WTC11 (cell line): ENCODE measurements at regions not wholly inside any gene's neighbourhood (a gene's known extent, or its start where the extent isn't known, plus 50 kb on each side); places are given as distances from the start of the nearest gene placed in this dataset.

ENCODE experiments used
- ATAC-seq: fragments of 200-7000 bp; cut with Tn5 transposase; 2 replicates; pipeline ENCODE4 v1.10.0; 2021; ENCODE audit warnings: mild to moderate bottlenecking, moderate library complexity
- CTCF ChIA-PET: fragments of 300-600 bp; sonication (Branson Sonifier 250); formaldehyde crosslinking; loops from one replicate; lab custom pipeline; 2021; ENCODE audit warnings: antibody characterized with exemption; lab: Charles Lee
- POLR2A ChIA-PET: fragments of 350-600 bp; sonication (Branson Sonifier 250); formaldehyde crosslinking; loops from one replicate; lab custom pipeline; 2021; ENCODE audit warnings: antibody characterized with exemption; lab: Charles Lee
- DNase-seq: peaks from one replicate; pipeline ENCODE4 v3.0.0; 2021; ENCODE audit warnings: low spot score
- H3K27ac Mint-ChIP-seq: 2 replicates; pipeline ENCODE4 v1.8.0; 2021; ENCODE audit warnings: mixed read lengths
- H3K27me3 Mint-ChIP-seq: 2 replicates; pipeline ENCODE4 v1.8.0; 2021; ENCODE audit warnings: low read depth, mild to moderate bottlenecking, moderate library complexity, mixed read lengths
- H3K36me3 Mint-ChIP-seq: 2 replicates; pipeline ENCODE4 v1.8.0; 2021; ENCODE audit warnings: mixed read lengths
- H3K4me1 Mint-ChIP-seq: 2 replicates; pipeline ENCODE4 v1.8.0; 2022; ENCODE audit warnings: mixed read lengths
- H3K4me3 Mint-ChIP-seq: 2 replicates; pipeline ENCODE4 v1.8.0; 2021; ENCODE audit warnings: mild to moderate bottlenecking, moderate library complexity, mixed read lengths
- H3K9me3 Mint-ChIP-seq: 2 replicates; pipeline ENCODE4 v1.8.0; 2021; ENCODE audit warnings: mixed read lengths
- ATF1 ChIP-seq: sonication (generic); formaldehyde crosslinking; IDR thresholded peaks from 2 replicates; pipeline ENCODE4 v1.8.1; 2023; ENCODE audit warnings: mild to moderate bottlenecking, moderate library complexity, missing genetic modification reagents
- CREB1 ChIP-seq: sonication (generic); formaldehyde crosslinking; IDR thresholded peaks from 2 replicates; pipeline ENCODE4 v1.8.0; 2023; ENCODE audit warnings: mild to moderate bottlenecking, missing genetic modification reagents
- CREM ChIP-seq: sonication (generic); formaldehyde crosslinking; IDR thresholded peaks from 2 replicates; pipeline ENCODE4 v1.8.1; 2022; ENCODE audit warnings: mild to moderate bottlenecking, missing genetic modification reagents, moderate library complexity
- CTCF ChIP-seq: fragments of 200-600 bp; IDR thresholded peaks from 2 replicates; pipeline ENCODE4 v1.8.0; 2022; ENCODE audit warnings: antibody characterized with exemption
- E2F5 ChIP-seq: sonication (generic); formaldehyde crosslinking; IDR thresholded peaks from 2 replicates; pipeline ENCODE4 v1.8.1; 2022; ENCODE audit warnings: mild to moderate bottlenecking, moderate library complexity, missing genetic modification reagents
- ELF4 ChIP-seq: sonication (generic); formaldehyde crosslinking; IDR thresholded peaks from 2 replicates; pipeline ENCODE4 v1.8.1; 2022; ENCODE audit warnings: low read depth, mild to moderate bottlenecking, moderate library complexity, missing genetic modification reagents
- EMX1 ChIP-seq: fragments of 250-450 bp; sonication (Bioruptor Pico); IDR thresholded peaks from 2 replicates; pipeline ENCODE4 v1.8.0; 2021; ENCODE audit warnings: mild to moderate bottlenecking
- FOXP1 ChIP-seq: sonication (generic); formaldehyde crosslinking; IDR thresholded peaks from 2 replicates; pipeline ENCODE4 v1.8.0; 2022; ENCODE audit warnings: missing genetic modification reagents, mild to moderate bottlenecking, moderate library complexity, borderline replicate concordance
- IRF1 ChIP-seq: sonication (generic); formaldehyde crosslinking; IDR thresholded peaks from 2 replicates; pipeline ENCODE4 v1.8.0; 2023; ENCODE audit warnings: missing genetic modification reagents
- JUN ChIP-seq: sonication (generic); formaldehyde crosslinking; IDR thresholded peaks from 2 replicates; pipeline ENCODE4 v1.8.0; 2023; ENCODE audit warnings: mild to moderate bottlenecking, missing genetic modification reagents
- MLX ChIP-seq: sonication (generic); formaldehyde crosslinking; IDR thresholded peaks from 2 replicates; pipeline ENCODE4 v1.8.1; 2023; ENCODE audit warnings: mild to moderate bottlenecking, missing genetic modification reagents, moderate library complexity
- NFATC4 ChIP-seq: fragments of 250-450 bp; sonication (Bioruptor Pico); IDR thresholded peaks from 2 replicates; pipeline ENCODE4 v1.9.0; 2021; ENCODE audit warnings: mild to moderate bottlenecking
- NFYB ChIP-seq: sonication (generic); formaldehyde crosslinking; conservative IDR thresholded peaks from 2 replicates; pipeline ENCODE4 v1.8.0; 2022; ENCODE audit warnings: low read depth, missing genetic modification reagents
- NR1H2 ChIP-seq: sonication (generic); formaldehyde crosslinking; IDR thresholded peaks from 2 replicates; pipeline ENCODE4 v1.9.0; 2021; ENCODE audit warnings: mild to moderate bottlenecking, moderate library complexity, missing genetic modification reagents
- OVOL2 ChIP-seq: fragments of 250-450 bp; sonication (Bioruptor Pico); IDR thresholded peaks from 2 replicates; pipeline ENCODE4 v1.9.0; 2021; ENCODE audit warnings: mild to moderate bottlenecking, borderline replicate concordance
- RELA ChIP-seq: sonication (generic); formaldehyde crosslinking; IDR thresholded peaks from 2 replicates; pipeline ENCODE4 v1.8.1; 2022; ENCODE audit warnings: missing genetic modification reagents, mild to moderate bottlenecking, borderline replicate concordance
- SOX15 ChIP-seq: fragments of 250-450 bp; sonication (Bioruptor Pico); IDR thresholded peaks from 2 replicates; pipeline ENCODE4 v1.9.0; 2021; ENCODE audit warnings: mild to moderate bottlenecking
- STAT6 ChIP-seq: sonication (generic); formaldehyde crosslinking; conservative IDR thresholded peaks from 2 replicates; pipeline ENCODE4 v1.8.1; 2023; ENCODE audit warnings: mild to moderate bottlenecking, low read depth, missing genetic modification reagents, moderate library complexity
- TCF7 ChIP-seq: sonication (generic); formaldehyde crosslinking; IDR thresholded peaks from 2 replicates; pipeline ENCODE4 v1.8.0; 2022; ENCODE audit warnings: mild to moderate bottlenecking, low read depth, missing genetic modification reagents, moderate library complexity
- TEAD4 ChIP-seq: sonication (generic); formaldehyde crosslinking; IDR thresholded peaks from 2 replicates; pipeline ENCODE4 v1.8.0; 2022; ENCODE audit warnings: mild to moderate bottlenecking, missing genetic modification reagents
- ZNF232 ChIP-seq: sonication (generic); formaldehyde crosslinking; IDR thresholded peaks from 2 replicates; pipeline ENCODE4 v1.8.0; 2022; ENCODE audit warnings: mild to moderate bottlenecking, missing genetic modification reagents
- ZNF263 ChIP-seq: sonication (generic); formaldehyde crosslinking; IDR thresholded peaks from 2 replicates; pipeline ENCODE4 v1.8.1; 2022; ENCODE audit warnings: low read depth, mild to moderate bottlenecking, moderate library complexity, missing genetic modification reagents
- ZNF423 ChIP-seq: fragments of 250-450 bp; sonication (Bioruptor Pico); IDR thresholded peaks from 2 replicates; pipeline ENCODE4 v2.1.2; 2022; ENCODE audit warnings: mild to moderate bottlenecking, moderate library complexity
- TF ChIP-seq, protein P1 (sequence below): sonication (generic); formaldehyde crosslinking; IDR thresholded peaks from 2 replicates; pipeline ENCODE4 v1.8.0; 2022; ENCODE audit warnings: mild to moderate bottlenecking, missing genetic modification reagents
- TF ChIP-seq, protein P2 (sequence below): sonication (generic); formaldehyde crosslinking; IDR thresholded peaks from 2 replicates; pipeline ENCODE4 v1.8.0; 2023; ENCODE audit warnings: missing genetic modification reagents, mild to moderate bottlenecking, borderline replicate concordance

DNA sequence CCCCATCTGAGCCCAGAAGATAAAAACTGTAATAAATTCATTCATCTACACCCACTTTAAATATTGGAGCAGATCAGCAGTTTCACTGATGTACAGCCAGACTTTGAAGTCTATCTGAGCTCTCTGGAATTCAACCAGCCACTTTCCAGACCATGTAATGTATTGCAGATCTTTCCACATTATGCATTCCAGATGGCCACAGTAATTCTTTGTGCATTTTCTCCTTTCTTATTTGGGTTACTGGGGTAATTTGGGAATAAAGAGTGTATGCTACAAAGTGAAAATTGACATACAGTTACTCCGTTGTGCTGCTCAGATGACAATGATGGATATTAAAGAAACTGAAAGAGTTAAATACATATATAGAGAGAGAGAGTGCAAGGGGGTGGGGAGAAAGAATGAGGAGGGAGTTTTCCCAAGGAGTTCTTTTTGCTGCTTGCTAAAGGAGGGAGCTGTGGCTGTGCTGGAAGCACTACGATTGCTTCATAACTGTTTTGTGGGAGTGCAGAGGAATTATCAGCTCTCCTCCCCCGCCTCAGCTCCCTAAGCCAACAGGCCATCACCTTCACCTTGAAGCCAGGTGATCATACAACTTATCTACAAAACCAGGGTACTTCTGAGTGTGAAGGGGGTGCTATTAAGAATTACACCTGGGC lies 152.8 kb downstream of the GAS1 start (continued):
- TF ChIP-seq ZNF423 (CRISPR knock-in tag) = no peak
- TF ChIP-seq MLX (CRISPR knock-in tag) = no peak
- TF ChIP-seq RELA (CRISPR knock-in tag) = no peak
- TF ChIP-seq CREB1 (CRISPR knock-in tag) = no peak
- no peak for TF ChIP-seq ATF1 (CRISPR knock-in tag)
- TF ChIP-seq JUN (CRISPR knock-in tag) = no peak
- TF ChIP-seq STAT6 (CRISPR knock-in tag) = no peak
- no peak for TF ChIP-seq NFATC4 (CRISPR knock-in tag)
- TF ChIP-seq TEAD4 = no peak
- no peak for TF ChIP-seq NFYB
- no peak for TF ChIP-seq TCF7 (CRISPR knock-in tag)

GRCh38 chr9:86792136-86792535 lies 155.2 kb downstream of the GAS1 start:
- Mint-ChIP-seq H3K27ac (no peak overlapping the region), H3K4me3 (no peak overlapping the region), H3K27me3 (no peaks in the 10 kb centered on the region; the same call in 1 of the 2 replicates), H3K9me3 (no peaks in the 10 kb centered on the region), H3K4me1 (peaks cover 30% of the 10 kb centered on the region), H3K36me3 (no peaks in the 10 kb centered on the region)
- no peak for ATAC-seq
- no peak for DNase-seq
- ChIA-PET POLR2A (no interaction called here), CTCF (no interaction called here)
- TF ChIP-seq ZNF232 = no peak
- TF ChIP-seq, protein P1, sequence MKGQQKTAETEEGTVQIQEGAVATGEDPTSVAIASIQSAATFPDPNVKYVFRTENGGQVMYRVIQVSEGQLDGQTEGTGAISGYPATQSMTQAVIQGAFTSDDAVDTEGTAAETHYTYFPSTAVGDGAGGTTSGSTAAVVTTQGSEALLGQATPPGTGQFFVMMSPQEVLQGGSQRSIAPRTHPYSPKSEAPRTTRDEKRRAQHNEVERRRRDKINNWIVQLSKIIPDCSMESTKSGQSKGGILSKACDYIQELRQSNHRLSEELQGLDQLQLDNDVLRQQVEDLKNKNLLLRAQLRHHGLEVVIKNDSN (CRISPR knock-in tag) = no peak
- TF ChIP-seq TCF7 (CRISPR knock-in tag) = no peak
- no peak for TF ChIP-seq ZNF263
- TF ChIP-seq, protein P2, sequence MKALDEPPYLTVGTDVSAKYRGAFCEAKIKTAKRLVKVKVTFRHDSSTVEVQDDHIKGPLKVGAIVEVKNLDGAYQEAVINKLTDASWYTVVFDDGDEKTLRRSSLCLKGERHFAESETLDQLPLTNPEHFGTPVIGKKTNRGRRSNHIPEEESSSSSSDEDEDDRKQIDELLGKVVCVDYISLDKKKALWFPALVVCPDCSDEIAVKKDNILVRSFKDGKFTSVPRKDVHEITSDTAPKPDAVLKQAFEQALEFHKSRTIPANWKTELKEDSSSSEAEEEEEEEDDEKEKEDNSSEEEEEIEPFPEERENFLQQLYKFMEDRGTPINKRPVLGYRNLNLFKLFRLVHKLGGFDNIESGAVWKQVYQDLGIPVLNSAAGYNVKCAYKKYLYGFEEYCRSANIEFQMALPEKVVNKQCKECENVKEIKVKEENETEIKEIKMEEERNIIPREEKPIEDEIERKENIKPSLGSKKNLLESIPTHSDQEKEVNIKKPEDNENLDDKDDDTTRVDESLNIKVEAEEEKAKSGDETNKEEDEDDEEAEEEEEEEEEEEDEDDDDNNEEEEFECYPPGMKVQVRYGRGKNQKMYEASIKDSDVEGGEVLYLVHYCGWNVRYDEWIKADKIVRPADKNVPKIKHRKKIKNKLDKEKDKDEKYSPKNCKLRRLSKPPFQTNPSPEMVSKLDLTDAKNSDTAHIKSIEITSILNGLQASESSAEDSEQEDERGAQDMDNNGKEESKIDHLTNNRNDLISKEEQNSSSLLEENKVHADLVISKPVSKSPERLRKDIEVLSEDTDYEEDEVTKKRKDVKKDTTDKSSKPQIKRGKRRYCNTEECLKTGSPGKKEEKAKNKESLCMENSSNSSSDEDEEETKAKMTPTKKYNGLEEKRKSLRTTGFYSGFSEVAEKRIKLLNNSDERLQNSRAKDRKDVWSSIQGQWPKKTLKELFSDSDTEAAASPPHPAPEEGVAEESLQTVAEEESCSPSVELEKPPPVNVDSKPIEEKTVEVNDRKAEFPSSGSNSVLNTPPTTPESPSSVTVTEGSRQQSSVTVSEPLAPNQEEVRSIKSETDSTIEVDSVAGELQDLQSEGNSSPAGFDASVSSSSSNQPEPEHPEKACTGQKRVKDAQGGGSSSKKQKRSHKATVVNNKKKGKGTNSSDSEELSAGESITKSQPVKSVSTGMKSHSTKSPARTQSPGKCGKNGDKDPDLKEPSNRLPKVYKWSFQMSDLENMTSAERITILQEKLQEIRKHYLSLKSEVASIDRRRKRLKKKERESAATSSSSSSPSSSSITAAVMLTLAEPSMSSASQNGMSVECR (CRISPR knock-in tag) = no peak
- TF ChIP-seq SOX15 = no peak
- no peak for TF ChIP-seq NR1H2 (CRISPR knock-in tag)
- no peak for TF ChIP-seq ELF4 (CRISPR knock-in tag)
- no peak for TF ChIP-seq TEAD4
- no peak for TF ChIP-seq CTCF
- TF ChIP-seq CREM (CRISPR knock-in tag) = no peak
- no peak for TF ChIP-seq OVOL2
- no peak for TF ChIP-seq IRF1 (CRISPR knock-in tag)
- TF ChIP-seq E2F5 (CRISPR knock-in tag) = no peak
- TF ChIP-seq FOXP1 (CRISPR knock-in tag) = no peak
- no peak for TF ChIP-seq EMX1 (CRISPR knock-in tag)
